IMR-90 (cell line): ENCODE measurements at regions not wholly inside any gene's neighbourhood (a gene's known extent, or its start where the extent isn't known, plus 50 kb on each side); places are given as distances from the start of the nearest gene placed in this dataset.

Source experiments
- ATAC-seq: fragments of 200-7000 bp; cut with Tn5 transposase; 2 replicates; pipeline ENCODE4 v1.9.1; 2020; ENCODE audit warnings: low read depth, mild to moderate bottlenecking, moderate library complexity
- BruUV-seq: library from RNA; stranded (reverse); fragments of 400-500 nt; replicated peaks from 2 replicates; lab custom pipeline; 2021; lab: Mats Ljungman, UMichigan
- CTCF ChIA-PET: fragments of 300-600 bp; formaldehyde crosslinking; extraction: SDS; loops from one replicate; lab custom pipeline; 2021; ENCODE audit warnings: antibody characterized with exemption; lab: Yijun Ruan, JAX
- POLR2A ChIA-PET: fragments of 300-600 bp; sonication (Branson Sonifier 250); formaldehyde crosslinking; loops from one replicate; lab custom pipeline; 2022; ENCODE audit warnings: antibody characterized with exemption; ENCODE audit not compliant: unreplicated experiment; lab: Charles Lee
- DNase-seq: peaks from one replicate; pipeline ENCODE4 v3.0.0; 2013
- H2AFZ ChIP-seq: replicated peaks from 2 replicates; pipeline ENCODE3; 2013; ENCODE audit warnings: low read length, mild to moderate bottlenecking; ENCODE audit not compliant: poor library complexity
- H2AK5ac ChIP-seq: 2 replicates; pipeline ENCODE4 v1.6.1; 2013; ENCODE audit warnings: low read depth, low read length, inconsistent platforms
- H2AK9ac ChIP-seq: replicated peaks from 2 replicates; pipeline ENCODE3; 2013; ENCODE audit warnings: mild to moderate bottlenecking, low read depth, low read length, moderate library complexity; ENCODE audit not compliant: poor library complexity
- H2BK120ac ChIP-seq: 2 replicates; pipeline ENCODE4 v1.6.1; 2013; ENCODE audit warnings: low read depth, low read length, inconsistent platforms
- H2BK15ac ChIP-seq: 3 replicates; pipeline ENCODE4 v1.6.1; 2013; ENCODE audit warnings: low read depth, low read length, inconsistent platforms
- H2BK20ac ChIP-seq: 2 replicates; pipeline ENCODE4 v1.6.1; 2013; ENCODE audit warnings: low read depth, mild to moderate bottlenecking, inconsistent platforms, low read length, moderate library complexity
- H2BK5ac ChIP-seq: 2 replicates; pipeline ENCODE4 v1.6.1; 2013; ENCODE audit warnings: mild to moderate bottlenecking, low read depth, low read length, inconsistent platforms; ENCODE audit not compliant: poor library complexity, severe bottlenecking
- H3K14ac ChIP-seq: replicated peaks from 2 replicates; pipeline ENCODE4 v1.6.1; 2013; ENCODE audit warnings: low read depth, low read length, inconsistent platforms
- H3K18ac ChIP-seq: 2 replicates; pipeline ENCODE4 v1.6.1; 2013; ENCODE audit warnings: low read depth, low read length, control low read depth
- H3K23ac ChIP-seq: 2 replicates; pipeline ENCODE4 v1.6.1; 2013; ENCODE audit warnings: low read depth, low read length, inconsistent platforms
- H3K27ac ChIP-seq: 2 replicates; pipeline ENCODE4 v1.5.1; 2013; ENCODE audit warnings: mild to moderate bottlenecking, control low read depth, low read length; ENCODE audit not compliant: insufficient read depth
- H3K27me3 ChIP-seq: 2 replicates; pipeline ENCODE4 v1.6.1; 2013; ENCODE audit warnings: low read length; ENCODE audit not compliant: control insufficient read depth, insufficient read depth
- H3K36me3 ChIP-seq: 2 replicates; pipeline ENCODE4 v1.6.1; 2013; ENCODE audit warnings: low read length, mixed read lengths; ENCODE audit not compliant: control insufficient read depth, insufficient read depth
- H3K4ac ChIP-seq: 2 replicates; pipeline ENCODE4 v1.6.1; 2013; ENCODE audit warnings: low read depth, low read length, inconsistent platforms
- H3K4me1 ChIP-seq: 2 replicates; pipeline ENCODE4 v1.6.1; 2013; ENCODE audit warnings: low read length, mixed read lengths; ENCODE audit not compliant: control insufficient read depth, insufficient read depth
- H3K4me2 ChIP-seq: 2 replicates; pipeline ENCODE4 v1.6.1; 2013; ENCODE audit warnings: low read depth, mild to moderate bottlenecking, control low read depth, low read length, moderate library complexity
- H3K4me3 ChIP-seq: 2 replicates; pipeline ENCODE4 v1.5.1; 2013; ENCODE audit warnings: low read depth, mild to moderate bottlenecking, control low read depth, low read length, moderate library complexity; ENCODE audit not compliant: insufficient read depth
- H3K56ac ChIP-seq: 2 replicates; pipeline ENCODE4 v1.6.1; 2013; ENCODE audit warnings: low read length, inconsistent platforms; ENCODE audit not compliant: insufficient read depth; ENCODE audit errors: extremely low read depth
- H3K79me1 ChIP-seq, 2 experiments: 2 replicates each; pipeline ENCODE4 v1.6.1; 2013; ENCODE audit warnings: low read length in 2 of 2, inconsistent platforms in 1 of 2, low read depth in 1 of 2
- H3K9ac ChIP-seq: 2 replicates; pipeline ENCODE4 v1.6.1; 2013; ENCODE audit warnings: low read depth, low read length, control low read depth
- H3K9me1 ChIP-seq: 2 replicates; pipeline ENCODE4 v1.6.1; 2013; ENCODE audit warnings: low read length, inconsistent platforms; ENCODE audit not compliant: insufficient read depth
- H3K9me3 ChIP-seq: 2 replicates; pipeline ENCODE4 v1.6.1; 2013; ENCODE audit warnings: low read length; ENCODE audit not compliant: control insufficient read depth, insufficient read depth
- H4K20me1 ChIP-seq: 2 replicates; pipeline ENCODE4 v1.6.1; 2013; ENCODE audit warnings: low read length, inconsistent platforms; ENCODE audit not compliant: insufficient read depth
- H4K5ac ChIP-seq: 2 replicates; pipeline ENCODE4 v1.6.1; 2013; ENCODE audit warnings: mild to moderate bottlenecking, low read depth, low read length, control low read depth
- H4K8ac ChIP-seq, 2 experiments: 2 replicates each; pipeline ENCODE4 v1.6.1; 2013; ENCODE audit warnings: low read depth in 2 of 2, low read length in 2 of 2, control low read depth in 1 of 2, inconsistent platforms in 1 of 2
- H4K91ac ChIP-seq: 2 replicates; pipeline ENCODE4 v1.6.1; 2013; ENCODE audit warnings: low read depth, low read length, inconsistent platforms; ENCODE audit not compliant: insufficient read depth
- BHLHE40 ChIP-seq: fragments of 150-350 bp; IDR thresholded peaks from 2 replicates; pipeline ENCODE4 v1.6.1; 2016; ENCODE audit warnings: mild to moderate bottlenecking, low read depth, low read length
- CHD1 ChIP-seq: IDR thresholded peaks from 2 replicates; pipeline ENCODE4 v1.6.1; 2012; ENCODE audit warnings: low read depth, low read length, improper control_type of control experiment
- CTCF ChIP-seq: conservative IDR thresholded peaks from 2 replicates; pipeline ENCODE4 v1.5.1; 2012; ENCODE audit warnings: mild to moderate bottlenecking, low read depth, low read length, improper control_type of control experiment
- FOS ChIP-seq: fragments of 150-350 bp; IDR thresholded peaks from 2 replicates; pipeline ENCODE4 v1.6.1; 2016; ENCODE audit warnings: low read depth, low read length
- MAFK ChIP-seq: IDR thresholded peaks from 2 replicates; pipeline ENCODE4 v1.6.1; 2012; ENCODE audit warnings: low read depth, low read length, improper control_type of control experiment
- MXI1 ChIP-seq: IDR thresholded peaks from 2 replicates; pipeline ENCODE4 v1.6.1; 2012; ENCODE audit warnings: low read depth, mild to moderate bottlenecking, low read length, moderate library complexity, borderline replicate concordance
- NFE2L2 ChIP-seq: fragments of 150-350 bp; IDR thresholded peaks from 2 replicates; pipeline ENCODE4 v1.6.1; 2016; ENCODE audit warnings: low read depth, mild to moderate bottlenecking, low read length
- POLR2A ChIP-seq: IDR thresholded peaks from 2 replicates; pipeline ENCODE4 v1.6.1; 2012; ENCODE audit warnings: mild to moderate bottlenecking, low read depth, low read length
- RAD21 ChIP-seq: IDR thresholded peaks from 2 replicates; pipeline ENCODE4 v1.6.1; 2012; ENCODE audit warnings: low read length, improper control_type of control experiment
- RFX5 ChIP-seq: IDR thresholded peaks from 2 replicates; pipeline ENCODE4 v1.8.0; 2012; ENCODE audit warnings: low read depth, mild to moderate bottlenecking, low read length, moderate library complexity
- WGBS, 2 experiments: methylation state at CpG; one replicate each; pipeline versions ENCODE4 v1.1.5 to v1.1.7; 2013; ENCODE audit warnings: missing lambda C conversion rate in 2 of 2; ENCODE audit not compliant: insufficient read length in 1 of 2; ENCODE audit errors: extremely low coverage in 2 of 2; 5-methylcytosine and 5-hydroxymethylcytosine counted together
- dilution Hi-C: fragments of 300-500 bp; cut with HindIII; formaldehyde crosslinking; loops from one replicate; pipeline ENCODE4 v1.14.3; 2018; ENCODE audit warnings: low sequenced_read_pairs; ENCODE audit not compliant: unreplicated experiment
- in situ Hi-C: fragments of 300-500 bp; cut with MboI; formaldehyde crosslinking; loops from 3 replicates; pipeline ENCODE4 v1.14.3; 2019; ENCODE audit warnings: low sequenced_read_pairs, inconsistent platforms, mixed read lengths
- intact Hi-C: fragments of 100-400 bp; cut with micrococcal nuclease; formaldehyde crosslinking; loops from 2 replicates; pipeline ENCODE4 v1.10.0; 2022
- TF ChIP-seq, protein P1 (sequence below): fragments of 150-350 bp; IDR thresholded peaks from 2 replicates; pipeline ENCODE4 v1.6.1; 2016; ENCODE audit warnings: low read depth, mild to moderate bottlenecking, low read length, moderate library complexity, borderline replicate concordance
- TF ChIP-seq, protein P2 (sequence below): fragments of 150-350 bp; IDR thresholded peaks from 2 replicates; pipeline ENCODE4 v1.6.1; 2017; ENCODE audit warnings: mild to moderate bottlenecking, antibody characterized with exemption, low read length, low read depth

- no peaks in the 10 kb centered on the region for H3K79me1 ChIP-seq
- no peak overlapping the region for H3K23ac ChIP-seq
- H4K5ac ChIP-seq = no peak overlapping the region
- H4K91ac ChIP-seq = no peak overlapping the region
- H3K4ac ChIP-seq = no peak overlapping the region
- no peak overlapping the region for H2BK120ac ChIP-seq
- no peak overlapping the region for H2AK9ac ChIP-seq
- peaks cover 4% of the 10 kb centered on the region for H3K27me3 ChIP-seq
- H2AFZ ChIP-seq = no peak overlapping the region
- intact Hi-C loops (no loop called here), in situ Hi-C loops (no loop called here), dilution Hi-C loops (no loop called here)
- H3K9ac ChIP-seq = no peak overlapping the region
- WGBS, 2 experiments = 100% methylated on average over 1 of the region's 3 CpGs; no CpG with 5 or more reads in 1 of the 2 experiments
- no peak overlapping the region for H2AK5ac ChIP-seq
- no peak overlapping the region for H4K8ac ChIP-seq
- H3K9me3 ChIP-seq = no peaks in the 10 kb centered on the region
- no peak overlapping the region for H3K14ac ChIP-seq
- H3K56ac ChIP-seq = no peak overlapping the region
- TF ChIP-seq CHD1 (no peak), RAD21 (no peak), CTCF (no peak), MXI1 (no peak), BHLHE40 (no peak), POLR2A (no peak), MAFK (no peak), NFE2L2 (no peak), RFX5 (no peak), FOS (no peak)
- TF ChIP-seq, protein P1, sequence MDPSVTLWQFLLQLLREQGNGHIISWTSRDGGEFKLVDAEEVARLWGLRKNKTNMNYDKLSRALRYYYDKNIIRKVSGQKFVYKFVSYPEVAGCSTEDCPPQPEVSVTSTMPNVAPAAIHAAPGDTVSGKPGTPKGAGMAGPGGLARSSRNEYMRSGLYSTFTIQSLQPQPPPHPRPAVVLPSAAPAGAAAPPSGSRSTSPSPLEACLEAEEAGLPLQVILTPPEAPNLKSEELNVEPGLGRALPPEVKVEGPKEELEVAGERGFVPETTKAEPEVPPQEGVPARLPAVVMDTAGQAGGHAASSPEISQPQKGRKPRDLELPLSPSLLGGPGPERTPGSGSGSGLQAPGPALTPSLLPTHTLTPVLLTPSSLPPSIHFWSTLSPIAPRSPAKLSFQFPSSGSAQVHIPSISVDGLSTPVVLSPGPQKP = no peak
- TF ChIP-seq, protein P2, sequence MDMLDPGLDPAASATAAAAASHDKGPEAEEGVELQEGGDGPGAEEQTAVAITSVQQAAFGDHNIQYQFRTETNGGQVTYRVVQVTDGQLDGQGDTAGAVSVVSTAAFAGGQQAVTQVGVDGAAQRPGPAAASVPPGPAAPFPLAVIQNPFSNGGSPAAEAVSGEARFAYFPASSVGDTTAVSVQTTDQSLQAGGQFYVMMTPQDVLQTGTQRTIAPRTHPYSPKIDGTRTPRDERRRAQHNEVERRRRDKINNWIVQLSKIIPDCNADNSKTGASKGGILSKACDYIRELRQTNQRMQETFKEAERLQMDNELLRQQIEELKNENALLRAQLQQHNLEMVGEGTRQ = no peak
- no peak overlapping the region for H2BK20ac ChIP-seq
- ATAC-seq = no peak
- H3K27ac ChIP-seq = no peak overlapping the region
- no peak overlapping the region for H3K18ac ChIP-seq
- no peak overlapping the region for H2BK5ac ChIP-seq
- H3K36me3 ChIP-seq = no peaks in the 10 kb centered on the region
- ChIA-PET POLR2A (no interaction called here), CTCF (no interaction called here)
- H3K4me1 ChIP-seq = no peaks in the 10 kb centered on the region
- H4K20me1 ChIP-seq = no peaks in the 10 kb centered on the region
- H3K4me3 ChIP-seq = no peak overlapping the region
- H3K4me2 ChIP-seq = no peak overlapping the region
- no TSS peak for BruUV-seq
- DNase-seq = no peak
- H2BK15ac ChIP-seq = no peak overlapping the region
- no peaks in the 10 kb centered on the region for H3K9me1 ChIP-seq
Measured at GRCh38 chr1:38570657-38570975, 289.0 kb downstream of the RRAGC start.
